LNCAP (cell line): ENCODE measurements at regions not wholly inside any gene's neighbourhood (a gene's known extent, or its start where the extent isn't known, plus 50 kb on each side); places are given as distances from the start of the nearest gene placed in this dataset.

Experiments
- CTCF ChIP-seq: fragments of 450-650 bp; IDR thresholded peaks from 2 replicates; pipeline ENCODE4 v1.5.1; 2017; ENCODE audit warnings: mild to moderate bottlenecking

GRCh38 chr20:56986931-56987720 is 279.3 kb downstream of the BMP7 start:
- no peak for TF ChIP-seq CTCF

GRCh38 chr20:56987986-56988385 is 278.5 kb downstream of the BMP7 start:
- TF ChIP-seq CTCF = no peak

DNA sequence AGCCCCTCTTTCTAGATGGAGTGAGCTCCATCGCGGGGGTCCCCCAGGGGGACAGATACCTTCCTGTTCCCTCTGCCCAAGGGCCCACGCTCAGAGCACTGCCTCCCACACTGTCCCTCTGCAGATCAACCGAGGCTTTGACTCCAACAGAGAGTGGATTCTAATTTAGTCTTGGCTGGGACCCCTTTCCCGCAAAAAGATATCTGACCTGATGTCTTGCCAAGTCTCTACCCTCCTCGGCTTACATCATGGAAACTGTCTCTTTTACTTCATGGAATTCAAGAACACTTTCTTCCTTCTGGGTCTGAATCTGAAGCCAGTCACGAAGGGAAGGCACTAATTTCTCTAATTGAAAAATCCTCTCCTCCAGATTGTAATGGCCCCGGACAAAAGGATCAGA is 278.0 kb downstream of the BMP7 start:
- no peak for TF ChIP-seq CTCF

DNA sequence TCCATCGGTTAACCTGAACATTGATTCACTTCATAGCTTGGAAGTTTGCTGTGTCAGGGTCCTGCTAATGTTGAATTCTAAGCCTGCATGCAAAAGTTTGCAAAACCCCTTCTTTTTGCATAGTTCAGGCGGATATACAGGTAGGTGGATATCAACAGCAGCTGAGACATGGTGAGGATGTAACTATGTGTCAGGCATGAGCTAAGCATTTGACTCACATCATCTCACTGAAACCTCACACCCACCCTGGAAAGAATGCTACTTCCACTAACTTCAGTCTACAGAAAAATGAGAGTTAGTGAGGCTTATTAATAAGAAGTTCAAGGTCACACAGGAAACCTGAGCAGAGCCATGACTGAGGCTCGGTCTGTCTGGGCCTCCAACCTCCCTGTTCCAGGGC is 276.9 kb downstream of the BMP7 start:
- TF ChIP-seq CTCF = no peak

GRCh38 chr20:56993020-56993559 is 273.4 kb downstream of the BMP7 start:
- no peak for TF ChIP-seq CTCF

DNA sequence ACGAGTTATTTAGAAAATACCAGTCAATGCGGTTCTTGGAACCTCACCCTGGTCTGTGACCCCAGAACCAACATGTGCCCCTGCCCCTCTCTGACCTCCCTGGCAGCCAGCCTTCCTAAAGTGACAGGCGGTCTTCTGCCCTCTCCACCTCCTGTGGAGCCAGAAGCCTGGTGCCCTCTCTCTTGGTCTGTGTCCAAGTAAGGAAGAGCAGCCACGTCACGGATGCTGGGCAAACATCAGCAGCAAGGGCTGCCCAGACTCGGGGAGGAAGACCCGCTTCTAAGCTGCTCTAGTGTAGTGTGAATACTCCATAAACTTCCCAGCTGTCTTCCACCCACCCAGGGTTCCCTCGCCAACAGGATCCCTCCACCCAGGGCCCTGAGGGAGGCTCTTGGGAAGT is 272.4 kb downstream of the BMP7 start:
- no peak for TF ChIP-seq CTCF

GRCh38 chr20:56995149-56995548 is 271.3 kb downstream of the BMP7 start:
- TF ChIP-seq CTCF = no peak
